GM12878 (cell line): ENCODE measurements at regions not wholly inside any gene's neighbourhood (a gene's known extent, or its start where the extent isn't known, plus 50 kb on each side); places are given as distances from the start of the nearest gene placed in this dataset.
A peak's percentile ranks its signal among the peaks of the same experiment; 100 is the strongest.

ENCODE experiments used
- ATF2 ChIP-seq: IDR thresholded peaks from 2 replicates; pipeline ENCODE4 v1.6.1; 2012; ENCODE audit warnings: low read length, inconsistent platforms
- BMI1 ChIP-seq: fragments of 450-650 bp; IDR thresholded peaks from 2 replicates; pipeline ENCODE4 v1.6.1; 2016; ENCODE audit warnings: mild to moderate bottlenecking, moderate library complexity, borderline replicate concordance
- CBFB ChIP-seq: IDR thresholded peaks from 2 replicates; pipeline ENCODE4 v1.6.1; 2016; ENCODE audit warnings: antibody characterized with exemption, low read depth
- CBX3 ChIP-seq: fragments of 200-600 bp; sonication (generic); IDR thresholded peaks from 2 replicates; pipeline ENCODE4 v1.6.1; 2016; ENCODE audit warnings: low read depth, borderline replicate concordance
- DPF2 ChIP-seq: fragments of 450-650 bp; IDR thresholded peaks from 2 replicates; pipeline ENCODE4 v1.6.1; 2017; ENCODE audit warnings: mild to moderate bottlenecking
- E2F8 ChIP-seq: fragments of 450-650 bp; IDR thresholded peaks from 2 replicates; pipeline ENCODE4 v1.6.1; 2018; ENCODE audit warnings: mild to moderate bottlenecking, low read depth, moderate library complexity; ENCODE audit not compliant: partially characterized antibody
- EGR1 ChIP-seq, 2 experiments: IDR thresholded peaks; 1 replicate in 1 of 2; 2 replicates in 1 of 2; pipeline ENCODE4 v1.6.1; 2011 to 2012; ENCODE audit warnings: low read depth in 2 of 2, low read length in 2 of 2, borderline replicate concordance in 1 of 2, mild to moderate bottlenecking in 1 of 2, moderate library complexity in 1 of 2
- ESRRA ChIP-seq: IDR thresholded peaks from 2 replicates; pipeline ENCODE4 v1.6.1; 2012; ENCODE audit warnings: mild to moderate bottlenecking, low read length, improper control_type of control experiment
- HCFC1 ChIP-seq: fragments of 150-350 bp; IDR thresholded peaks from 2 replicates; pipeline ENCODE4 v1.6.1; 2014; ENCODE audit warnings: low read length
- MTA3 ChIP-seq: IDR thresholded peaks from 2 replicates; pipeline ENCODE4 v1.6.1; 2012; ENCODE audit warnings: low read length, inconsistent platforms, borderline replicate concordance
- NBN ChIP-seq: fragments of 450-650 bp; IDR thresholded peaks from 2 replicates; pipeline ENCODE4 v1.6.1; 2016
- POLR2A ChIP-seq: IDR thresholded peaks from 2 replicates; pipeline ENCODE4 v1.6.1; 2011; ENCODE audit warnings: low read depth, mild to moderate bottlenecking, low read length
- POLR2AphosphoS2 ChIP-seq: IDR thresholded peaks from 2 replicates; pipeline ENCODE4 v1.6.1; 2011; ENCODE audit warnings: low read depth, mild to moderate bottlenecking, low read length, improper control_type of control experiment, moderate library complexity
- RAD21 ChIP-seq: IDR thresholded peaks from 2 replicates; pipeline ENCODE4 v1.6.1; 2011; ENCODE audit warnings: mild to moderate bottlenecking, low read depth, low read length, moderate library complexity; ENCODE audit not compliant: insufficient read depth
- RCOR1 ChIP-seq: conservative IDR thresholded peaks from 2 replicates; pipeline ENCODE4 v1.6.1; 2012; ENCODE audit warnings: low read depth, low read length, improper control_type of control experiment
- RUNX3 ChIP-seq: IDR thresholded peaks from 2 replicates; pipeline ENCODE4 v1.6.1; 2012; ENCODE audit warnings: low read length, inconsistent platforms
- SMAD5 ChIP-seq: IDR thresholded peaks from 2 replicates; pipeline ENCODE4 v1.6.1; 2016; ENCODE audit warnings: antibody characterized with exemption, low read depth
- SMARCA5 ChIP-seq: fragments of 450-650 bp; IDR thresholded peaks from 2 replicates; pipeline ENCODE4 v1.6.1; 2017; ENCODE audit warnings: mild to moderate bottlenecking
- SMC3 ChIP-seq: IDR thresholded peaks from 2 replicates; pipeline ENCODE4 v1.6.1; 2011; ENCODE audit warnings: low read length, improper control_type of control experiment, borderline replicate concordance
- SPI1 ChIP-seq: IDR thresholded peaks from 2 replicates; pipeline ENCODE4 v1.6.1; 2011; ENCODE audit warnings: low read depth, mild to moderate bottlenecking, low read length, moderate library complexity, borderline replicate concordance; ENCODE audit not compliant: insufficient read depth
- STAT1 ChIP-seq: fragments of 450-650 bp; conservative IDR thresholded peaks from 2 replicates; pipeline ENCODE4 v1.6.1; 2014; ENCODE audit warnings: antibody characterized with exemption, mild to moderate bottlenecking
- TAF1 ChIP-seq: IDR thresholded peaks from 2 replicates; pipeline ENCODE4 v1.6.1; 2011; ENCODE audit warnings: mild to moderate bottlenecking, low read depth, low read length, borderline replicate concordance
- YY1 ChIP-seq: IDR thresholded peaks from 2 replicates; pipeline ENCODE4 v1.6.1; 2011; ENCODE audit warnings: low read depth, mild to moderate bottlenecking, low read length
- ZNF207 ChIP-seq: fragments of 450-650 bp; IDR thresholded peaks from 2 replicates; pipeline ENCODE4 v1.6.1; 2014; ENCODE audit warnings: antibody characterized with exemption, mild to moderate bottlenecking, borderline replicate concordance
- ZNF217 ChIP-seq: fragments of 450-650 bp; IDR thresholded peaks from 2 replicates; pipeline ENCODE4 v1.6.1; 2017; ENCODE audit warnings: antibody characterized with exemption, mild to moderate bottlenecking
- ZNF592 ChIP-seq: fragments of 450-650 bp; IDR thresholded peaks from 2 replicates; pipeline ENCODE4 v1.6.1; 2017; ENCODE audit warnings: mild to moderate bottlenecking, moderate library complexity
- ZSCAN29 ChIP-seq: fragments of 450-650 bp; IDR thresholded peaks from 2 replicates; pipeline ENCODE4 v1.6.1; 2017; ENCODE audit warnings: mild to moderate bottlenecking, moderate library complexity

GRCh38 chr9:119556129-119556875, 187.1 kb upstream of the BRINP1 start (continued):
- TF ChIP-seq ATF2 = no peak
- TF ChIP-seq ZNF592 = no peak
- TF ChIP-seq RUNX3 = peak; percentile 58
- no peak for TF ChIP-seq SPI1
- no peak for TF ChIP-seq E2F8
- no peak for TF ChIP-seq EGR1 (IDR thresholded peaks at IDR 0.05; ENCODE audit: borderline replicate concordance in 1 of 2, low read depth in 2 of 2, low read length in 2 of 2)
- TF ChIP-seq HCFC1 = no peak
- no peak for TF ChIP-seq ZNF217
- TF ChIP-seq RAD21 = peak; percentile 72
- no peak for TF ChIP-seq ESRRA
- TF ChIP-seq SMC3 = peak; percentile 81
- no peak for TF ChIP-seq CBFB
- TF ChIP-seq SMAD5 = no peak
- no peak for TF ChIP-seq ZNF207
- TF ChIP-seq RCOR1 = no peak
- no peak for TF ChIP-seq BMI1
- peak; percentile 47; the same call in 1 of the 2 replicates for TF ChIP-seq SMARCA5
- peak; percentile 75 for TF ChIP-seq YY1
- TF ChIP-seq NBN = no peak
- TF ChIP-seq ZSCAN29 = no peak
- no peak for TF ChIP-seq CBX3
- no peak for TF ChIP-seq POLR2AphosphoS2
- no peak for TF ChIP-seq DPF2
- no peak for TF ChIP-seq POLR2A
- TF ChIP-seq TAF1 = no peak
- TF ChIP-seq MTA3 = no peak
- TF ChIP-seq STAT1 = no peak
